Lower lobe of right lung (tissue), 2 donors: ENCODE measurements at regions not wholly inside any gene's neighbourhood (a gene's known extent, or its start where the extent isn't known, plus 50 kb on each side); places are given as distances from the start of the nearest gene placed in this dataset.

Experiments
- ATAC-seq, 2 donors: fragments of 200-7000 bp; cut with Tn5 transposase; one replicate each; pipeline ENCODE4 v1.9.1; 2020 to 2022; ENCODE audit warnings: mild to moderate bottlenecking in 2 of 2, moderate library complexity in 2 of 2
- DNase-seq: peaks from one replicate; pipeline ENCODE4 v3.0.0-alpha.2; 2020
- H3K27ac ChIP-seq: fragments of 200-600 bp; one replicate; pipeline ENCODE4 v1.8.0; 2022
- H3K27me3 ChIP-seq: fragments of 200-600 bp; one replicate; pipeline ENCODE4 v1.8.0; 2022; ENCODE audit warnings: low read depth
- H3K36me3 ChIP-seq: fragments of 200-600 bp; one replicate; pipeline ENCODE4 v1.8.0; 2022; ENCODE audit warnings: mild to moderate bottlenecking
- H3K4me1 ChIP-seq: fragments of 200-600 bp; one replicate; pipeline ENCODE4 v1.8.0; 2022
- H3K4me3 ChIP-seq: fragments of 200-600 bp; one replicate; pipeline ENCODE4 v1.8.0; 2022; ENCODE audit warnings: mild to moderate bottlenecking
- H3K9me3 ChIP-seq: fragments of 200-600 bp; one replicate; pipeline ENCODE4 v1.8.0; 2022
- intact Hi-C: fragments of 100-400 bp; cut with DNase I; formaldehyde crosslinking; loops from one replicate; pipeline ENCODE4 v1.11.0; 2022
- TF ChIP-seq, protein P1 (sequence below): fragments of 200-600 bp; IDR thresholded peaks from one replicate; pipeline ENCODE4 v1.8.0; 2022; ENCODE audit warnings: antibody characterized with exemption, mild to moderate bottlenecking
- donor health status: DM: no; HTN: yes; CAD: no; lungs with severe emphysema.

DNA sequence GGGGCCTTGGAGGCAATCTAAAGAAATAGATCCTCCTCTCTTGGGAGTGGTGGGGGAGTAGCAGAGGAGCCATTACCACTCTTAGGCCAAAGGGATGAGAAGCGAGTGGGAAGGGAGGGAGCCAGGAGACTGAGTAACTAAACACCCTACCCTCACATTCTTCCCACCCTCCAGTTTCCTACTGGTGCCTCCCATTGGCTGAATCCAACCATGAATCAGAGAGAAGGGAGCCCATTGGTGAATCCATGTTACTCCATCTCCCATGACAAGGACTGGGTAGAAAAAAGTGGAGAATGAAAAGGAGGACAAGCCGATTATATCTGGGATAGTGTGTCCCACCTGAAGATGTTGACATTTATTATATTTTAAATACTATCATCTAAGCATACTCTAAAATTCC is 76.8 kb upstream of the LHX5 start:
- Histone ChIP-seq H3K27me3 (peaks cover 12% of the 10 kb centered on the region), H3K36me3 (no peaks in the 10 kb centered on the region), H3K4me1 (no peaks in the 10 kb centered on the region), H3K27ac (no peak overlapping the region), H3K9me3 (peaks cover 6% of the 10 kb centered on the region), H3K4me3 (no peak overlapping the region)
- no peak for DNase-seq
- intact Hi-C loops = no loop called here
- ATAC-seq = no peak
- TF ChIP-seq, protein P1, sequence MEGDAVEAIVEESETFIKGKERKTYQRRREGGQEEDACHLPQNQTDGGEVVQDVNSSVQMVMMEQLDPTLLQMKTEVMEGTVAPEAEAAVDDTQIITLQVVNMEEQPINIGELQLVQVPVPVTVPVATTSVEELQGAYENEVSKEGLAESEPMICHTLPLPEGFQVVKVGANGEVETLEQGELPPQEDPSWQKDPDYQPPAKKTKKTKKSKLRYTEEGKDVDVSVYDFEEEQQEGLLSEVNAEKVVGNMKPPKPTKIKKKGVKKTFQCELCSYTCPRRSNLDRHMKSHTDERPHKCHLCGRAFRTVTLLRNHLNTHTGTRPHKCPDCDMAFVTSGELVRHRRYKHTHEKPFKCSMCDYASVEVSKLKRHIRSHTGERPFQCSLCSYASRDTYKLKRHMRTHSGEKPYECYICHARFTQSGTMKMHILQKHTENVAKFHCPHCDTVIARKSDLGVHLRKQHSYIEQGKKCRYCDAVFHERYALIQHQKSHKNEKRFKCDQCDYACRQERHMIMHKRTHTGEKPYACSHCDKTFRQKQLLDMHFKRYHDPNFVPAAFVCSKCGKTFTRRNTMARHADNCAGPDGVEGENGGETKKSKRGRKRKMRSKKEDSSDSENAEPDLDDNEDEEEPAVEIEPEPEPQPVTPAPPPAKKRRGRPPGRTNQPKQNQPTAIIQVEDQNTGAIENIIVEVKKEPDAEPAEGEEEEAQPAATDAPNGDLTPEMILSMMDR = no peak

DNA sequence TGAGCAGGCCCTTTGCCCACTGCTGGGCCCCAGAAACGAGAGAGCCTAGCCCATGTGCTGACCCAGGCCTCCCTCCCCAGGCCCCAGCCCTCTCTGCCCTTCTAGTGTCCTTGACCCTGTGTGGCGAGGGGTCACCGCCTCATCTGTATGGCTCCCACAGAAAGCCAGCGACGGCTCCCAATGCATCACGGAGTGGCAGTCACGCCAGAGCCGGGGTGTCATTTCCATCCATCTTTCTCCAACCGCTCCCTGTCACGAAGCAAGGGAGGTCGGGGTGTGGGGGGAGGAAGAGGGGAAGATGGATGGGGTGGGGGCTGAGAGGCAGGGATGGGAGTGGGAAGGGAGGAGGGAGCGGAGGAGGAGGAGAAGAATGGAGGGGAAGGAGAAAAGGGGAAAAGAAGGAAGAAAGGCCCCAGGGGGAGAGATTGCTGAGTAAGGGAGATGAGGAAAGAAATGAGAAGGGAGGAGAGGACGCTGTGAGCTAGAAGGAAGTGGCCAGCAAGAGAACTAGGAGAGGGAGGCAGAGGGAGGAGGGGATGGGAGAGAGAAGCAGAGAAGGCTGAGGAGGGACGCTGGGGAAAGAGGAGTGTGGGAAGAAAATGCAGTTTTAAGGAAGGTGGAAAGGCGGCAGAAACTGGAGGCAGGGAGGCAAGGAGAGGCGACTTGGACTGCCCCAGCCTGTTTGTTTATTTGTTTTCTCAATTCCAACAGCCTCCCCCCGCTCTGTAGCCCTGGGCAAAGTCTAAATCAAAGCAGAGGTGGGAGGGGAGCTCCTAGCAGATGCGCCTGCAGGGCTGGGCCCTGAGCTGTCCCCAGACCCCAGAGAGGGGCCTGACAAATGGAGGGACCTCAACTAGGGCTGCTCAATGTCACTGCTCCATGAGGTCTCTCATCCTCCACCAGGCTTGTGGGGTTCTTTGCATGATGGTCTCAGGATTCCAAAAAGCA is 75.5 kb upstream of the LHX5 start:
- H3K27me3 ChIP-seq = peaks cover 12% of the 10 kb centered on the region
- no peaks in the 10 kb centered on the region for H3K36me3 ChIP-seq
- H3K4me1 ChIP-seq = no peaks in the 10 kb centered on the region
- DNase-seq = no peak
- H3K27ac ChIP-seq = no peak overlapping the region
- H3K4me3 ChIP-seq = no peak overlapping the region
- H3K9me3 ChIP-seq = peaks cover 6% of the 10 kb centered on the region
- intact Hi-C loops = no loop called here
- TF ChIP-seq, protein P1 = no peak
- ATAC-seq = no peak

DNA sequence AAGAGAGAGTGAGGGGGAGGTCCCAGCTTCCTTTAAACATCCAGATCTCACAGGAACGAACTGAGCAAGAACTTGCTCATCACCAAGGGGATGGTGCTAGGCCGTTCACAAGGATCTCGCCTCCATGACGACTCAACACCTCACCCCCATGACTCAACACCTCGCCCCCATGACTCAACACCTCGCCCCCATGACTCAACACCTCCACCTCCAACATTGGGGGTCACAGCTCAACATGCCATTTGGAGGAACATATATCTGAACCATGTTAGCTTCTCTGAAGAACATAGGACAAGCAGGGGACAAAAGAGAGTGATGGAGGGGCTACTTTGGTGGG is 66.0 kb upstream of the LHX5 start:
- DNase-seq = no peak
- TF ChIP-seq, protein P1 = no peak
- Histone ChIP-seq H3K4me3 (no peak overlapping the region), H3K27ac (no peak overlapping the region), H3K36me3 (no peaks in the 10 kb centered on the region), H3K4me1 (no peaks in the 10 kb centered on the region), H3K27me3 (peaks cover 29% of the 10 kb centered on the region), H3K9me3 (no peaks in the 10 kb centered on the region)
- intact Hi-C loops = no loop called here
- ATAC-seq = no peak

DNA sequence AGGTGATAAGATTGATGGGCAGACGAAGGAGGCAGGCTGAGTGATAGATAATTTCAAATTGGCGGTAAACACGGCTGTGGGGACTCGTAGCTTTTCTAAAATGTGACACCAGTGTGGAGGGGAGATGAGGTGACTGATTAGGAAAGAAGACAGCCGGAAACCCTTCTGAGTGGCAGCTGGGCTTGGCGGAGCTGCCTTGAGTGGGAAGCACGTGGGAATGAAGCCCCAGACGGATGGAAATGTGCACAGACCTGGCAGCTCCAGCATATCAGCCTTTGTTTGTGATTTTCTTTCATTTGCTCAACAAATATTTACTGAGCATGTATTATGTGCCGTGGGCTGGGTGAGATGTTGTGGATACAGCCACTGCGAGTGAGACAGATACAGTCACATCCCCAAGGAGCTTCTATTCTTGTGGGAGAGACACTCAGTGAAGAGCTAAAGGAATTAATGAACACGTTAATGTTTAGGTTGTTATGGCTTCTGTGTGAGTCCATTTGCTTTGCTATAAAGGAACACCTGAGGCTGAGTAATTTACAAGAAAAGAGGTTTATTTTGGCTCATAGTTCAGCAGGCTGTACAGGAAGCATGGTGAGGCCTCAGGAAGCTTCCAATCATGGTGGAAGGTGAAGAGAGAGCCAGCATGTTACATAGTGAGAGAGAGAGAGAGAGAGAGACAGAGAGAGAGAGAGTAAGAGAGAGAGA is 65.5 kb upstream of the LHX5 start:
- no peaks in the 10 kb centered on the region for H3K4me1 ChIP-seq
- intact Hi-C loops = no loop called here
- ATAC-seq = no peak
- peaks cover 29% of the 10 kb centered on the region for H3K27me3 ChIP-seq
- H3K27ac ChIP-seq = no peak overlapping the region
- no peak overlapping the region for H3K4me3 ChIP-seq
- TF ChIP-seq, protein P1 = no peak
- H3K36me3 ChIP-seq = no peaks in the 10 kb centered on the region
- H3K9me3 ChIP-seq = no peaks in the 10 kb centered on the region
- no peak for DNase-seq

DNA sequence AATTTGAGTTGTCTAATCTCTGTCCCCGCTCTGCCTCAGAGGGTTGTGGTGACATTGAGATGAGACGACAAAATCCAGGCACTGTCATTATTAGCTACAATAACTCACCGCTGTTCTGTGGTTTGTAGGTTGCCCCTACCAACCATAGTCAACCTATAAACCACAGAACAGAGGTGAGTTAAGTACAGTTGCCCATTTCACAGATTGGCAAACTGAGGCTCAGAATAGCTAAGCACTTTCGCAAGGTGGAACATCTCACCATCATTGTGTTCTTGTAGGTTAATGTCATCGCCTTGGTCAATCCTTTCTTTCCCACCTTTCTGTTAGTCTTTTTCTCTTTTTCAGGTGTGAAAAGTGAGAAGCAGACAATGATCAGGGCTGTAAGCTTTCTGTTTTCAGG is 63.4 kb upstream of the LHX5 start:
- intact Hi-C loops = no loop called here
- Histone ChIP-seq H3K27ac (no peak overlapping the region), H3K27me3 (peaks cover 29% of the 10 kb centered on the region), H3K9me3 (no peaks in the 10 kb centered on the region), H3K4me3 (no peak overlapping the region), H3K36me3 (no peaks in the 10 kb centered on the region), H3K4me1 (no peaks in the 10 kb centered on the region)
- TF ChIP-seq, protein P1 = no peak
- ATAC-seq = no peak
- no peak for DNase-seq
